DMS 273 (cell line): ENCODE measurements at regions not wholly inside any gene's neighbourhood (a gene's known extent, or its start where the extent isn't known, plus 50 kb on each side); places are given as distances from the start of the nearest gene placed in this dataset.
"Not testable (repeated sequence)": the region's sequence is repeated elsewhere in the genome, so short reads cannot be mapped to it uniquely, and the experiment has no call there.

Source experiments
- DNase-seq: peaks from one replicate; lab custom pipeline; 2025; ENCODE audit not compliant: unreplicated experiment; lab: John Stamatoyannopoulos, UW

DNA sequence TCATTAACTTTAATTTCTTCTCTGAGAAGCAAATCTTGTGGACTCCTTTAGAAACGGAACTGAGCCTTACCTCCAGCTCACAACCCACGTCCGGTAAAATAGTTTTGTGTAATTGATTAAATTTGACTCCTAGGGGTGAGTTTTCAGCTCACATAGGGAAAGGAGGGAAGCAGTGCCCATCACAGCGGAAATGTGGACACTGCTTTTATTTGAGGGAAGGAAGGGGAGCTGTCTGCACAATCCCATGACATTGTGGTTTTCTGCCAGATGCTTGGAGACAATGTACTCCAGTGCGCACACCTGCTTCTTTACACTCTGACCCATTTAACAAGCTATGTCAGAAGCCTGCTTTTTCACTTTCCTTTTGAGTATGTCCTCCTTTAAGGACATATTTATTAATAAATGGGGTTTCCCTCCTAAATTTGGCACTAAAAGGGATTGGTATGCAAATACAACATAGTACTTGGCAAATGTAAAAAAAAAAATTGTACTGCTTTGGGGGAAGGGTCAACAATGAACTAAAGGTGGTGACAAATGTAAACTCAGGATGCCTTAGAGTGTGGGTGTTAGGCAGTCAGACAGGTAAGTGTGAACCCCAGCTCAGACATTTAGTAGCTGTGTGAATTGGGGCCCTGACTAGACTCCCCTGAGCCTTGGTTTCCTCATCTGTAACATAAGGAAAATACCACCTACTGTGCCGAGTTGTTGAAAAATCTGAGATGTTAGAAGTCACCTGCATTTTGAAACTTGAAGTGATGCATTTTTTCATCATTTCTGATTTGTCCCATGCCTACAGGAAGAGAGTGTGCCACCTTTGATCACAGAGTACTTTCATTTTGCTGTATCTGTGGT lies 90.2 kb upstream of the KLF6 start:
- no peak for DNase-seq

DNA sequence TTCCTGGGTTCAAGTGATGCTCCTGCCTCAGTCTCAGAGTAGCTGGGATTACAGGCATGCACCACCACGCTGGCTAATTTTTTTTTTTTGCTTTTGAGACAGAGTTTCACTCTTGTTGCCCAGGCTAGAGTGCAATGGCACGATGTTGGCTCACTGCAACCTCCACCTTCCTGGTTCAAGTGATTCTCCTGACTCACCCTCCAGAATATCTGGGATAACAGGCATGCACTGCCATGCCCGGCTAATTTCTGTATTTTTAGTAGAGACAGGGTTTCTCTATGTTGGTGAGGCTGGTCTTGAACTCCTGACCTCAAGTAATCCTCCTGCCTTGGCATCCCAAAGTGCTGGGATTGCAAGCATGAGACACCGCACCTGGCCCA lies 89.6 kb upstream of the KLF6 start:
- not testable (repeated sequence) for DNase-seq

DNA sequence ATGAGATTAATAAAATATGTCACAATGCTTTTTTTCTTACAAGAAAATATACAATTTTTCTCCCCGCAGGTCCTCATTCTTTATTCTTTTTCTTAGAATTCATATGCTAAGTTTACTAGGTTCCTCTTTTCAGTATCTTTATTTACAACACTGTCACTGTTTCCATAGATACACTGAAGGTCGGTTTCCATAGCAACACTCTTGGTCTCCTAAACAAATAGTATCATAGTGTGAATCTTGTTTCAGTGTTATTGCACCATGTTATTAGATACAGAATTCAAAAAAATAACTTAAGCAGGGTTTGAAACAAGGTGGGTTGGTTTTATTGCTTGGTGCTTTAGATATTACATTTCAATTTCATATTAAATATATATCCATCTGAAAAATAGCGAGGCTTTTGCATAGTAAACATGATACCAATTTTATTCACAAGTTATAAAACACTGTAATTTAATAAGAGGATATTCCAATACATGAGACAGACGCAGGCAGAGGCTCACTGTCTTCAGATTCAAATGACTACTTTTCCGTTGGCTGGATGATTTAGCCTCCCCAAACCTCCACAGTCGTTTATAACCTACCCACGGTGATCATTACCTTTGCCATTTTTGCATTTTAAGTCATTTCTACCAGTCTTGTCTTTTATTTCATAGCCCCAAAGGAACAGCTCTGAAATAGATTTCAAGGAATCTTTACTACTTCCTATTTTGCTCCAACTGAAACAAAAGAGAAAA lies 88.9 kb upstream of the KLF6 start:
- DNase-seq, result peak; percentile 0

GRCh38 chr10:3872712-3873329 lies 87.8 kb upstream of the KLF6 start:
- no peak for DNase-seq

- DNase-seq, result no peak
These were observed 86.5 kb upstream of the KLF6 start for GRCh38 chr10:3871424-3871996.

GRCh38 chr10:3869036-3869435 lies 84.0 kb upstream of the KLF6 start:
- no peak for DNase-seq

DNA sequence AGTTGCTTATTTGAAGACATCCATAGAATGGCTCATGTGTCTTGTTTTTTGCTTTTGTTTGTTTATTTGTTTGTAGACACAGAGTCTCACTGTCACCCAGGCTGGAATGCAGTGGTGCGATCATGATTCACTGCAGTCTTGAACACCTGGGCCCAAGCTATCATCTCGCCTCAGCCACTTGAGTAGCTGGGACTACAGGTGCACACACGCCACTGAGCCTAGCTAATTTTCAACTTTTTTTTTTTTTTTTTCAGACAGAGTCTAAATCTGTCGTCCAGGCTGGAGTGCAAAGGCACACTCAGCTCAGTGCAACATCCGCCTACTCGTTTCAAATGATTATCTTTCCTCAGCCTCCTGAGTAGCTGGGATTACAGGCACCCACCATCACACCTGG lies 83.3 kb upstream of the KLF6 start:
- no peak for DNase-seq

DNA sequence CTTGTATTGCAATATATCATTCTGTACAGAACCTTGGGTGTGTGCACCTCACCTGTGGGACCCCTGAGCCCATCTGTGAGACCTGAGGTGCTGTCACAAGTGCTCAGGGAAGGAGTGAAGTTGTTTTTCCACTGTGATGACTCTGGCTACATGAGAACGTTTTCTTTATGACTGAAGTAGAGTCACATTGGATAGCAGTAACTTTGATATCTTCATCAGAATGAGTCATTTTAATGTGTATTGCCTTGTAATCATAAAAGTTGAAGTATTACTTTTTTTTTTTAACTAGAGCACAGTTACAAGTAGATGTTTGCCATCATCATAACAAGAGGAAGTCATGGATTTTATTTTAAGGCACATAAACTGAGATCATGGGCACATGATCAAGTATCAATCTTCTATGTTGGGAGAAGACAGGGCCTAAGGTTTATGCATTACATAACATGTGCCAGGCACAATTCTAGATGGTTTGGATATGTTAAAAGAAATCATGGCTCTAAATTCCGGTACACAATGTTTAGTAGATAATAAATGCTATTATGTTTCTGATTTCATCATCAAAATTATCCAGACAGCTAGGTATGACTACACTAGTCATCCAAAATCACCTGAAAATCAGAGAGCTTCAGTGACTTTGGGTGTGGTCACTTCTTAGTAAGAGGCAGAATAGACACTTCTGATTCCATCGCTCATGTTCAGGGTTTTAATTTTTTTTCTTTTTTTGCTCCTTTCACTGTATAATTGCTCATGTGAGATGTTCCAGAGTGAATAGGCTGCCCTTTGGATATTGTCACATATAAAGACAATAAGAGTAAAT lies 82.7 kb upstream of the KLF6 start:
- no peak for DNase-seq

DNA sequence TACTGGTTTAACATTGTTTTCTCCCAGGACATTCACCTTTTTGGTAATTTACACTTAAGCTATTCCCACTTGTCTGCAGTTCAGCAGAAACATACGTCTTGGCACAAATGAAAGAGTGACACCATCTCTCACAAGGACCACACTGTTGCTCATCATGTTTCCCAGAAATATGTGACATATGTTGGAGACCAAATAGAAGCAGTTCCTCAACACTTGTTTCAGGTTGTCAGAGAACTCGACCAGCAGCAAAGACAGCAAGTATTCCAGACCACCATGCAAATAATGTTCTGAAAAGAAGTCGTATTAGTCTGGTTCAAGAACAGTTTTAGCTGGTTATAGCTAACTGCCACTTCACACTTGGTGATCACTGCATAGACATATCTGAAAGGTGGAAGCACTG lies 81.3 kb upstream of the KLF6 start:
- no peak for DNase-seq

- no peak for DNase-seq
These were observed 80.6 kb upstream of the KLF6 start for GRCh38 chr10:3865565-3865964.

GRCh38 chr10:3861795-3862194 lies 76.8 kb upstream of the KLF6 start:
- DNase-seq, result no peak

GRCh38 chr10:3858051-3858845 lies 73.2 kb upstream of the KLF6 start:
- DNase-seq, result no peak

- no peak for DNase-seq
These were observed 72.3 kb upstream of the KLF6 start for GRCh38 chr10:3857318-3857717.

DNA sequence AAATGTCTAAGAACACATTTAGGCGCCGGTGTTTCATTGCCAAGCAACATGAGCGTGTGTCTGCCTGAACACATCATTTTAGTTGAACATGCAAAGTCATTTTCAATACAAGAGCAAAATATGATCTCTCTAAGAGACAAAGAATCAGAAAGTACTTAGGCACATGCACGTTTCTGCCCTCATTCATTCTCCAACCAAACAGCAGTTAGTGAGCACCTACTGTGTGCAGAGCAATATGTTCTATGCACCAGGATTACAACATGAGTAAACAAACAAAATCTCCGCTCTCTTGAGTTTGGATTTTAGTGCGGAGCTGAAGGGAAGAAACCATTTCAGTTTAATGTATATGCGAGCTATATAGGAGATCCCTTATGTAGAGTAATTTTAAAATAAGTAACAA lies 71.6 kb upstream of the KLF6 start:
- no peak for DNase-seq

DNA sequence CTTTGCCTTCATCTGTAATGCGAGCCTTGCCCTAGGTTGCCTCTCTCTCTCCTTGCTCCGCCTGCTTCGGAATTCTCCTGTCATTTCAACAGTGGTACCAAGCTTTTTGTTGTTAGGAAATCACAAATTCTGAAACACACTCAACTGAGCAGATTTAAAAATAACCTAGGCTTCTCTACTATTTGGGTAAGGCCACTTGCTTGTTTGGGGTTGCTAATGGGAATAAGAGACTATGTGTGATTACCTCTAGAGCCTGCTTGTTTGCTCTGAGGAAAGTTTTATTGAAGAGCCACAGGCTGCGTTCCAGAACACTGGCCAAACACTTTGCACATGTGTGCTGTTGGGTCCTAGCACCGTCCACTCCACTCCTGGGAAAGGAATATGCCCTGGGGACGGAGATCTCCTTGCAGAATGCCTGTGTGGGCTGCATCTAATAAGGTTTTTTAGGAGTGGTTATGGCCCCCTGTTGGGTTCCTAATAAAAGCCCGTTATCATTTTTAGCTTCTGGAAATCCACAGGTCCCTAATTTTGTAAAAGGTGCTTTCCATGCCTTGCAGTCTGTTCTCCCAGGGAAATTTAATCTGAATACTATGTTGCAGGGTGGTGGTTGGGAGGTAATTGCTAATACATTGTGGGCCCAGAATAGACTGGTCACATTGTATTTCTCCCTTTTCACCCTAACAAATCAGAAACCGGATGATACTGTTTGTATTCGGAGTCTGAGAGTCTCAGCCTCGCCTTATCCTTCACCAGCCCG lies 68.7 kb upstream of the KLF6 start:
- DNase-seq, result no peak

DNA sequence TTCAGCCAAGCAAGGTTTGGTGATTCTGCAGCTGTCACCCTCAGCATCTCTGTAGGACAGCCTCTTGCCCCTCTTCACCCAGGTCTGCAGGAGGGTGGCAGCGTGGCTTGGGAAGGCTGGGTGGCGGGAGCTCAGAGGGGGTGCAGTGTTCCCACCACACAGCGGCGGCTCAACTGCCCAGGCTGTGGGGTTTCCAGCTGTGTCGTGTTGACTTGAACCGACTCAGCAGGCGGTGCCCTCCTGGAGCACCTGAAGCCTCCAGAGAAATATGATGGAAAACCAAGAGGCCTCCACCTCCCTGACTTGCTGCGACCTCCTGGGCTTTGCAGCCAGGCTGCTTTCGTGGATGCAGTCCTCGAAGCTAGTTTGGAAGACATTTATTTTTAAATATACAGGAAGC lies 68.0 kb upstream of the KLF6 start:
- no peak for DNase-seq

DNA sequence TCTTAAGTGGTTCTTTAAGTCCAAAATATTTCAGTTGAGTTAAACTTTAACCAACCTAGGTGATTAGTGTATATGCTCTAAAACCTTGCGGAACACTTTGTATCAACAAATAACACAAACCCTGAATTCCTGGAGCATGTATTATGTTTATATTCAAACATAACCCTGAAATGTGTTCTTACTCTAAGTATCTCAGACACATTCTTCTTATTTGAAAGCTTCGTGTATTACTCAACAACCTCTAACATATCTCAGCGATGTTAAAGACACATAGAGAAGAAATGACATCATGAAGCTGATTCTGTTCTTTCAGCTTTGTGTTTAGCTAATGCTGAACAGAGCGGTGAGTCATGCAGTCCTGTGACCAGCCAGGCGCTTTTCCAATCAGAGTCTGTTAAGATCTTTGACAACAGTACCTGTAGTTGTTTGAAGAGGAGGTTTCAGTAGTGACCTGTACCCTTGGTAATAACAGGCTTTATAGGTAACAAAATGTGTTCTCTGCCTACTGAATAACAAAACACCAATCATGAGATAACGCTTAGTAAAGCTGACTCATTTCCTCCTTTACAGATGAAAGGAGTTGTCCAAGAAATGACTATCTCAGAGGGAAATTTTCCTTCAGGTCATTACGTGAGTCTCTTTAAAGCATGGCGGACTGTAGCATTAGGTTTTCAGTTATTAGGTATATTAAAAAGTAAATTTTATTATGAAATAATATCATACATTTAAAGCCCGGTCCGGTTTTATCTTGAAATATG lies 67.3 kb upstream of the KLF6 start:
- no peak for DNase-seq

- no peak for DNase-seq
These were observed 66.3 kb upstream of the KLF6 start for GRCh38 chr10:3850999-3851937.
